ENCODE measurements at regions not wholly inside any gene's neighbourhood (a gene's known extent, or its start where the extent isn't known, plus 50 kb on each side); places are given as distances from the start of the nearest gene placed in this dataset.
"Not testable (repeated sequence)": the region's sequence is repeated elsewhere in the genome, so short reads cannot be mapped to it uniquely, and the experiment has no call there.

- intact Hi-C loops (cut with micrococcal nuclease), result no loop called here
- H3K27me3 Mint-ChIP-seq, result no peaks in the 10 kb centered on the region
- POLR2A ChIA-PET, result no interaction called here
These were observed 442.7 kb upstream of the POM121L12 start for GRCh38 chr7:52592698-52593097.

GRCh38 chr7:52586704-52587103 lies 448.7 kb upstream of the POM121L12 start:
- intact Hi-C loops (cut with micrococcal nuclease), result no loop called here
- no peaks in the 10 kb centered on the region for H3K4me1 Mint-ChIP-seq
- CTCF ChIA-PET, result no interaction called here
- H3K4me3 Mint-ChIP-seq, result no peak overlapping the region
- no peaks in the 10 kb centered on the region for H3K27me3 Mint-ChIP-seq
- no peak for DNase-seq
- POLR2A ChIA-PET, result no interaction called here
- TF ChIP-seq CTCF (IDR thresholded peaks at IDR 0.05), result no peak
- peaks cover 16% of the 10 kb centered on the region for H3K9me3 Mint-ChIP-seq
- ATAC-seq (ENCODE audit: low read depth), result no peak
- no peaks in the 10 kb centered on the region for H3K36me3 Mint-ChIP-seq (ENCODE audit: low read depth)
- no peak overlapping the region for H3K27ac Mint-ChIP-seq

More at GRCh38 chr7:52592698-52593097, 442.7 kb upstream of the POM121L12 start:
- no peak for ATAC-seq (ENCODE audit: low read depth)
- CTCF ChIA-PET, result no interaction called here
- Mint-ChIP-seq H3K36me3 (ENCODE audit: low read depth) (no peaks in the 10 kb centered on the region), H3K4me1 (no peaks in the 10 kb centered on the region), H3K27ac (no peak overlapping the region), H3K9me3 (peaks cover 11% of the 10 kb centered on the region), H3K4me3 (no peak overlapping the region)
- DNase-seq, result no peak
- TF ChIP-seq CTCF (IDR thresholded peaks at IDR 0.05), result no peak

GRCh38 chr7:52584041-52584440 lies 451.4 kb upstream of the POM121L12 start:
- intact Hi-C loops (cut with micrococcal nuclease), result no loop called here
- Mint-ChIP-seq H3K27ac (no peak overlapping the region), H3K36me3 (ENCODE audit: low read depth) (no peaks in the 10 kb centered on the region), H3K4me3 (no peak overlapping the region), H3K4me1 (no peaks in the 10 kb centered on the region), H3K27me3 (no peaks in the 10 kb centered on the region), H3K9me3 (peaks cover 13% of the 10 kb centered on the region)
- DNase-seq (no peak), ATAC-seq (ENCODE audit: low read depth) (no peak)
- no peak for TF ChIP-seq CTCF (IDR thresholded peaks at IDR 0.05)
- POLR2A ChIA-PET, result no interaction called here
- CTCF ChIA-PET, result no interaction called here

- H3K4me1 Mint-ChIP-seq; H3K27ac Mint-ChIP-seq; POLR2A ChIA-PET; CTCF ChIA-PET; H3K4me3 Mint-ChIP-seq; H3K9me3 Mint-ChIP-seq; intact Hi-C loops (cut with micrococcal nuclease); H3K36me3 Mint-ChIP-seq (ENCODE audit: low read depth); DNase-seq; H3K27me3 Mint-ChIP-seq; ATAC-seq (ENCODE audit: low read depth): not testable (repeated sequence)
These were observed 462.3 kb upstream of the POM121L12 start for GRCh38 chr7:52573141-52573540.

GRCh38 chr7:52571026-52571425 lies 464.4 kb upstream of the POM121L12 start:
- Mint-ChIP-seq H3K4me3 (no peak overlapping the region), H3K27ac (no peak overlapping the region), H3K9me3 (peaks cover 11% of the 10 kb centered on the region), H3K27me3 (no peaks in the 10 kb centered on the region), H3K4me1 (no peaks in the 10 kb centered on the region), H3K36me3 (ENCODE audit: low read depth) (no peaks in the 10 kb centered on the region)
- ChIA-PET CTCF (no interaction called here), POLR2A (no interaction called here)
- DNase-seq, result no peak
- TF ChIP-seq CTCF (IDR thresholded peaks at IDR 0.05), result no peak
- ATAC-seq (ENCODE audit: low read depth), result no peak
- intact Hi-C loops (cut with micrococcal nuclease), result no loop called here

- intact Hi-C loops (cut with micrococcal nuclease), result no loop called here
- CTCF ChIA-PET, result no interaction called here
- no peak for ATAC-seq (ENCODE audit: low read depth)
- H3K36me3 Mint-ChIP-seq (ENCODE audit: low read depth), result no peaks in the 10 kb centered on the region
- no peaks in the 10 kb centered on the region for H3K27me3 Mint-ChIP-seq
- no peak overlapping the region for H3K27ac Mint-ChIP-seq
- TF ChIP-seq CTCF (IDR thresholded peaks at IDR 0.05), result no peak
- POLR2A ChIA-PET, result no interaction called here
- no peak for DNase-seq
- H3K4me1 Mint-ChIP-seq, result no peaks in the 10 kb centered on the region
- peaks cover 11% of the 10 kb centered on the region for H3K9me3 Mint-ChIP-seq
- H3K4me3 Mint-ChIP-seq, result no peak overlapping the region
These were observed 466.3 kb upstream of the POM121L12 start for GRCh38 chr7:52569151-52569550.

Measured in activated B cell treated with CpG ODN at 0.5 μM for 24 hours (primary cell).